Spleen (tissue), 7 donors: ENCODE measurements at regions not wholly inside any gene's neighbourhood (a gene's known extent, or its start where the extent isn't known, plus 50 kb on each side); places are given as distances from the start of the nearest gene placed in this dataset.

Experiments used
- POLR2A ChIP-seq, 3 donors: fragments of 450-650 bp; IDR thresholded peaks; one replicate each; pipeline ENCODE4 v1.5.1; 2017; ENCODE audit warnings: antibody characterized with exemption in 3 of 3, mild to moderate bottlenecking in 1 of 3
- POLR2AphosphoS5 ChIP-seq, 3 donors: sonication (generic); formaldehyde crosslinking; IDR thresholded peaks; one replicate each; pipeline ENCODE4 v1.5.1; 2017; ENCODE audit warnings: antibody characterized with exemption in 3 of 3
- TF ChIP-seq, protein P1 (sequence below), 11 experiments: fragments of 200-600 bp in 7 of 11; fragments of 450-650 bp in 4 of 11; sonication (generic) in 4 of 11; IDR thresholded peaks in 8 of 11; conservative IDR thresholded peaks in 3 of 11; 1 replicate in 7 of 11; 2 replicates in 4 of 11; pipeline versions ENCODE4 v1.4.0 to v1.8.0; 2016 to 2021; ENCODE audit warnings: antibody characterized with exemption in 11 of 11, inconsistent platforms in 4 of 11, mild to moderate bottlenecking in 1 of 11
- donor health status: DM: no; HTN: no; CAD: no; lungs with moderate emphysema.
- donor health status: DM: no; HTN: no; CAD: no.
- donor health status: DM: no; HTN: no; CAD: no.

DNA sequence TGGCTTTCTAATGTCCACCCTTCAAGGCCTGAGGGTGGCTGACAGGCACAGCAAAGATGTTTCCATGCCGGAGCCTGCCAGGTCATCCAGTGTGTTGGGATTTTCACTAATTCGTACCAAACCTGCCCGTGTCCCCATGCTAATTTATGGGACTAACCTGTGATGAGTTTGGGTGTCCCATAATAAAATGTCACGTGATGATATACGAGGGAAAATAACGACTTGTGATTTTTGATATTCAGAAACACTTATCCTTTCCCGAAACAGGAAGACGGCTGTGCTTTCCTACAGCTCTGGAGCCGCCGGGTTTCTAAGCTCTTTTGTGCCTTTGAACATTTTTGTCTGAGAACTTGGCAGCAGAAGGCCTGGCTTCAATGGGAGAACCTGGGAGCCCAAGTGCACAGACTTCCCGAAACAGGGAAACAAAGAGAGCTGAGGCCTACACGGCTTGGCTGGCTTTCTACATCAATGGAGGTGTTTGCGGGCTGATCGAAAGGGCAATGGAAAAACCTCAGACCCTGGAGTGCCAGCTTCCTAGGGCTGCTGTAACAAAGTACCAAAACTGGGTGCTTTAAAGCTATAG lies 171.9 kb upstream of the JARID2 start:
- TF ChIP-seq, protein P1, sequence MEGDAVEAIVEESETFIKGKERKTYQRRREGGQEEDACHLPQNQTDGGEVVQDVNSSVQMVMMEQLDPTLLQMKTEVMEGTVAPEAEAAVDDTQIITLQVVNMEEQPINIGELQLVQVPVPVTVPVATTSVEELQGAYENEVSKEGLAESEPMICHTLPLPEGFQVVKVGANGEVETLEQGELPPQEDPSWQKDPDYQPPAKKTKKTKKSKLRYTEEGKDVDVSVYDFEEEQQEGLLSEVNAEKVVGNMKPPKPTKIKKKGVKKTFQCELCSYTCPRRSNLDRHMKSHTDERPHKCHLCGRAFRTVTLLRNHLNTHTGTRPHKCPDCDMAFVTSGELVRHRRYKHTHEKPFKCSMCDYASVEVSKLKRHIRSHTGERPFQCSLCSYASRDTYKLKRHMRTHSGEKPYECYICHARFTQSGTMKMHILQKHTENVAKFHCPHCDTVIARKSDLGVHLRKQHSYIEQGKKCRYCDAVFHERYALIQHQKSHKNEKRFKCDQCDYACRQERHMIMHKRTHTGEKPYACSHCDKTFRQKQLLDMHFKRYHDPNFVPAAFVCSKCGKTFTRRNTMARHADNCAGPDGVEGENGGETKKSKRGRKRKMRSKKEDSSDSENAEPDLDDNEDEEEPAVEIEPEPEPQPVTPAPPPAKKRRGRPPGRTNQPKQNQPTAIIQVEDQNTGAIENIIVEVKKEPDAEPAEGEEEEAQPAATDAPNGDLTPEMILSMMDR (IDR thresholded peaks at IDR 0.05 in 8 of 11, conservative IDR thresholded peaks at IDR 0.05 in 3 of 11), result no peak
- TF ChIP-seq POLR2A (IDR thresholded peaks at IDR 0.05) (no peak), POLR2AphosphoS5 (IDR thresholded peaks at IDR 0.05) (no peak)
